HEK293T (cell line): ENCODE measurements at regions not wholly inside any gene's neighbourhood (a gene's known extent, or its start where the extent isn't known, plus 50 kb on each side); places are given as distances from the start of the nearest gene placed in this dataset.

Source experiments
- BHLHE40 ChIP-seq: fragments of 450-650 bp; IDR thresholded peaks from 2 replicates; pipeline ENCODE4 v1.6.1; 2016; ENCODE audit warnings: mild to moderate bottlenecking, moderate library complexity, borderline replicate concordance
- ELF4 ChIP-seq: fragments of 450-650 bp; IDR thresholded peaks from 2 replicates; pipeline ENCODE4 v1.6.1; 2017; ENCODE audit warnings: antibody characterized with exemption
- FOXK2 ChIP-seq: fragments of 450-650 bp; IDR thresholded peaks from 2 replicates; pipeline ENCODE4 v1.6.1; 2016; ENCODE audit warnings: mild to moderate bottlenecking
- HDGF ChIP-seq: fragments of 450-650 bp; IDR thresholded peaks from 2 replicates; pipeline ENCODE4 v1.6.1; 2017; ENCODE audit warnings: antibody characterized with exemption, borderline replicate concordance
- L3MBTL2 ChIP-seq: fragments of 450-650 bp; conservative IDR thresholded peaks from 2 replicates; pipeline ENCODE4 v1.6.1; 2016; ENCODE audit warnings: mild to moderate bottlenecking
- NFRKB ChIP-seq: fragments of 450-650 bp; IDR thresholded peaks from 2 replicates; pipeline ENCODE4 v1.6.1; 2016; ENCODE audit warnings: mild to moderate bottlenecking, moderate library complexity
- SP1 ChIP-seq: fragments of 450-650 bp; IDR thresholded peaks from 2 replicates; pipeline ENCODE4 v1.6.1; 2017
- SUZ12 ChIP-seq: fragments of 450-650 bp; IDR thresholded peaks from 2 replicates; pipeline ENCODE4 v1.6.1; 2016; ENCODE audit warnings: mild to moderate bottlenecking
- TARDBP ChIP-seq: fragments of 450-650 bp; IDR thresholded peaks from 2 replicates; pipeline ENCODE4 v1.6.1; 2016
- ZNF384 ChIP-seq: fragments of 450-650 bp; IDR thresholded peaks from 2 replicates; pipeline ENCODE4 v1.6.1; 2016
- TF ChIP-seq, protein P1 (sequence below): fragments of 450-650 bp; IDR thresholded peaks from 2 replicates; pipeline ENCODE4 v1.6.1; 2016

DNA sequence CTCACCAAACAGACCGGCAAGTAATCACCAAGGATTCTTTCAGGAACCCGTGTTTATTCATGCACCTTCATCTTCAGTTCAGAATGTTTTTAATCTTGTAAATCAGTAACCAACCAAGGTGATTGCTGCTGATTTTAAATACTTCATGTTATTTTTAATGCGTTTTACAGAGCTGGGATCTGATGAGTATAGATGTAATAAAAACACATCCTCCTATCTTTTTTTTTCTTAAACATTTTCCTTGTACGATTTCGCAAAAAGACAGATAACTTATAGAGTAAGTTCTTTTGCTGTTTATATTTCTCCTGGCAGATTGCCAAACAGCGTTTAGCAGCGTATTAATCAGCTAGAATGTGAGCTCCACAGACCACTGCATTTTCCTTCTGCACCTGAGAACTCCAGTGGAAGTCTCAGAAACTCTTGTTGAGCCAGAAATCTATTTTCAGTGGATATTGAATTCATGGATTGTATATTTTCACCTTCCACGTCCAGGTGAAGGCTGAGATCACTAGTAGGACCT, 397.8 kb upstream of the NRP1 start:
- TF ChIP-seq TARDBP (no peak), BHLHE40 (no peak), NFRKB (no peak), FOXK2 (no peak), HDGF (no peak), ELF4 (no peak), SUZ12 (no peak), SP1 (no peak), ZNF384 (no peak), L3MBTL2 (no peak)
- TF ChIP-seq, protein P1, sequence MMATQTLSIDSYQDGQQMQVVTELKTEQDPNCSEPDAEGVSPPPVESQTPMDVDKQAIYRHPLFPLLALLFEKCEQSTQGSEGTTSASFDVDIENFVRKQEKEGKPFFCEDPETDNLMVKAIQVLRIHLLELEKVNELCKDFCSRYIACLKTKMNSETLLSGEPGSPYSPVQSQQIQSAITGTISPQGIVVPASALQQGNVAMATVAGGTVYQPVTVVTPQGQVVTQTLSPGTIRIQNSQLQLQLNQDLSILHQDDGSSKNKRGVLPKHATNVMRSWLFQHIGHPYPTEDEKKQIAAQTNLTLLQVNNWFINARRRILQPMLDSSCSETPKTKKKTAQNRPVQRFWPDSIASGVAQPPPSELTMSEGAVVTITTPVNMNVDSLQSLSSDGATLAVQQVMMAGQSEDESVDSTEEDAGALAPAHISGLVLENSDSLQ = no peak
